ENCODE measurements at regions not wholly inside any gene's neighbourhood (a gene's known extent, or its start where the extent isn't known, plus 50 kb on each side); places are given as distances from the start of the nearest gene placed in this dataset.

GRCh38 chr5:124678922-124679519 lies 67.4 kb downstream of the ZNF608 start:
- DNase-seq (no peak), ATAC-seq (ENCODE audit: low read depth in 2 of 2) (no peak)
- Mint-ChIP-seq H3K9me3 (peaks cover 0 to 5% (median 0%) of the 10 kb centered on the region in 7 donors), H3K27ac (no peak overlapping the region), H3K27me3 (no peaks in the 10 kb centered on the region), H3K4me1 (no peaks in the 10 kb centered on the region), H3K36me3 (no peaks in the 10 kb centered on the region), H3K4me3 (no peak overlapping the region)
- Histone ChIP-seq H3K4me3 (ENCODE audit: low read depth, low read length) (no peak overlapping the region), H3K4me1 (ENCODE audit: control insufficient read depth, insufficient read depth, low read length, poor library complexity, severe bottlenecking) (no peaks in the 10 kb centered on the region), H3K27me3 (ENCODE audit: control insufficient read depth, insufficient read depth, low read length) (no peaks in the 10 kb centered on the region), H3K27ac (ENCODE audit: insufficient read depth, low read length, poor library complexity, severe bottlenecking) (no peak overlapping the region), H3K9me3 (ENCODE audit: control insufficient read depth in 2 of 2, low read length in 2 of 2) (no peaks in the 10 kb centered on the region), H3K36me3 (ENCODE audit: control insufficient read depth, insufficient read depth, low read length) (no peaks in the 10 kb centered on the region)

GRCh38 chr5:124678468-124678867 lies 68.0 kb downstream of the ZNF608 start:
- no peaks in the 10 kb centered on the region for H3K27me3 ChIP-seq (ENCODE audit: control insufficient read depth, insufficient read depth, low read length)
- Mint-ChIP-seq H3K9me3 (peaks cover 0 to 5% (median 0%) of the 10 kb centered on the region in 7 donors), H3K36me3 (no peaks in the 10 kb centered on the region), H3K27me3 (no peaks in the 10 kb centered on the region), H3K4me1 (no peaks in the 10 kb centered on the region), H3K4me3 (no peak overlapping the region), H3K27ac (no peak overlapping the region)
- H3K4me3 ChIP-seq (ENCODE audit: low read depth, low read length) = no peak overlapping the region
- H3K36me3 ChIP-seq (ENCODE audit: control insufficient read depth, insufficient read depth, low read length) = no peaks in the 10 kb centered on the region
- H3K9me3 ChIP-seq (ENCODE audit: control insufficient read depth in 2 of 2, low read length in 2 of 2) = no peaks in the 10 kb centered on the region
- no peaks in the 10 kb centered on the region for H3K4me1 ChIP-seq (ENCODE audit: control insufficient read depth, insufficient read depth, low read length, poor library complexity, severe bottlenecking)
- DNase-seq = no peak
- no peak for ATAC-seq (ENCODE audit: low read depth in 2 of 2)
- no peak overlapping the region for H3K27ac ChIP-seq (ENCODE audit: insufficient read depth, low read length, poor library complexity, severe bottlenecking)

GRCh38 chr5:124677374-124678351 lies 68.8 kb downstream of the ZNF608 start:
- H3K36me3 ChIP-seq (ENCODE audit: control insufficient read depth, insufficient read depth, low read length) = no peaks in the 10 kb centered on the region
- ATAC-seq (ENCODE audit: low read depth in 2 of 2) (no peak), DNase-seq (no peak)
- peaks cover 0 to 5% (median 0%) of the 10 kb centered on the region in 7 donors for H3K9me3 Mint-ChIP-seq
- no peak overlapping the region for H3K27ac Mint-ChIP-seq
- H3K4me1 Mint-ChIP-seq = no peaks in the 10 kb centered on the region
- no peaks in the 10 kb centered on the region for H3K9me3 ChIP-seq (ENCODE audit: control insufficient read depth in 2 of 2, low read length in 2 of 2)
- H3K36me3 Mint-ChIP-seq = no peaks in the 10 kb centered on the region
- no peaks in the 10 kb centered on the region for H3K4me1 ChIP-seq (ENCODE audit: control insufficient read depth, insufficient read depth, low read length, poor library complexity, severe bottlenecking)
- H3K27me3 ChIP-seq (ENCODE audit: control insufficient read depth, insufficient read depth, low read length) = no peaks in the 10 kb centered on the region
- H3K4me3 ChIP-seq (ENCODE audit: low read depth, low read length) = no peak overlapping the region
- no peak overlapping the region for H3K4me3 Mint-ChIP-seq
- no peak overlapping the region for H3K27ac ChIP-seq (ENCODE audit: insufficient read depth, low read length, poor library complexity, severe bottlenecking)
- no peaks in the 10 kb centered on the region for H3K27me3 Mint-ChIP-seq

GRCh38 chr5:124675931-124676846 lies 70.2 kb downstream of the ZNF608 start:
- Mint-ChIP-seq H3K4me3 (no peak overlapping the region), H3K4me1 (no peaks in the 10 kb centered on the region), H3K27ac (peak overlapping the region in 1 of 3 donors; percentile 89), H3K9me3 (peaks cover 0 to 5% (median 0%) of the 10 kb centered on the region in 7 donors), H3K27me3 (peaks cover 4% of the 10 kb centered on the region), H3K36me3 (no peaks in the 10 kb centered on the region)
- Histone ChIP-seq H3K4me1 (ENCODE audit: control insufficient read depth, insufficient read depth, low read length, poor library complexity, severe bottlenecking) (no peaks in the 10 kb centered on the region), H3K4me3 (ENCODE audit: low read depth, low read length) (no peak overlapping the region), H3K36me3 (ENCODE audit: control insufficient read depth, insufficient read depth, low read length) (no peaks in the 10 kb centered on the region), H3K27me3 (ENCODE audit: control insufficient read depth, insufficient read depth, low read length) (no peaks in the 10 kb centered on the region), H3K27ac (ENCODE audit: insufficient read depth, low read length, poor library complexity, severe bottlenecking) (no peak overlapping the region), H3K9me3 (ENCODE audit: control insufficient read depth in 2 of 2, low read length in 2 of 2) (no peaks in the 10 kb centered on the region)
- DNase-seq = no peak
- ATAC-seq (ENCODE audit: low read depth in 2 of 2) = no peak

GRCh38 chr5:124671193-124671592 lies 75.2 kb downstream of the ZNF608 start:
- Mint-ChIP-seq H3K4me1 (no peaks in the 10 kb centered on the region), H3K36me3 (no peaks in the 10 kb centered on the region), H3K27ac (no peak overlapping the region), H3K4me3 (no peak overlapping the region), H3K9me3 (peaks cover 0 to 2% (median 0%) of the 10 kb centered on the region in 7 donors), H3K27me3 (peaks cover 4% of the 10 kb centered on the region)
- ATAC-seq (ENCODE audit: low read depth in 2 of 2) (no peak), DNase-seq (no peak)
- no peaks in the 10 kb centered on the region for H3K9me3 ChIP-seq (ENCODE audit: control insufficient read depth in 2 of 2, low read length in 2 of 2)
- no peaks in the 10 kb centered on the region for H3K4me1 ChIP-seq (ENCODE audit: control insufficient read depth, insufficient read depth, low read length, poor library complexity, severe bottlenecking)
- no peak overlapping the region for H3K4me3 ChIP-seq (ENCODE audit: low read depth, low read length)
- H3K27ac ChIP-seq (ENCODE audit: insufficient read depth, low read length, poor library complexity, severe bottlenecking) = no peak overlapping the region
- H3K36me3 ChIP-seq (ENCODE audit: control insufficient read depth, insufficient read depth, low read length) = no peaks in the 10 kb centered on the region
- no peaks in the 10 kb centered on the region for H3K27me3 ChIP-seq (ENCODE audit: control insufficient read depth, insufficient read depth, low read length)

- peaks cover 0 to 2% (median 0%) of the 10 kb centered on the region in 7 donors for H3K9me3 Mint-ChIP-seq
- DNase-seq (no peak), ATAC-seq (ENCODE audit: low read depth in 2 of 2) (no peak)
- Histone ChIP-seq H3K4me3 (ENCODE audit: low read depth, low read length) (no peak overlapping the region), H3K9me3 (ENCODE audit: control insufficient read depth in 2 of 2, low read length in 2 of 2) (no peaks in the 10 kb centered on the region), H3K4me1 (ENCODE audit: control insufficient read depth, insufficient read depth, low read length, poor library complexity, severe bottlenecking) (no peaks in the 10 kb centered on the region), H3K27me3 (ENCODE audit: control insufficient read depth, insufficient read depth, low read length) (no peaks in the 10 kb centered on the region), H3K36me3 (ENCODE audit: control insufficient read depth, insufficient read depth, low read length) (no peaks in the 10 kb centered on the region), H3K27ac (ENCODE audit: insufficient read depth, low read length, poor library complexity, severe bottlenecking) (no peak overlapping the region)
- H3K4me3 Mint-ChIP-seq = no peak overlapping the region
- H3K27ac Mint-ChIP-seq = no peak overlapping the region
- no peaks in the 10 kb centered on the region for H3K4me1 Mint-ChIP-seq
- peaks cover 4% of the 10 kb centered on the region for H3K27me3 Mint-ChIP-seq
- H3K36me3 Mint-ChIP-seq = no peaks in the 10 kb centered on the region
These were observed 75.7 kb downstream of the ZNF608 start for GRCh38 chr5:124670722-124671184.

GRCh38 chr5:124669956-124670721 lies 76.3 kb downstream of the ZNF608 start:
- no peak overlapping the region for H3K4me3 Mint-ChIP-seq
- no peaks in the 10 kb centered on the region for H3K36me3 Mint-ChIP-seq
- H3K27ac Mint-ChIP-seq = no peak overlapping the region
- Histone ChIP-seq H3K4me1 (ENCODE audit: control insufficient read depth, insufficient read depth, low read length, poor library complexity, severe bottlenecking) (no peaks in the 10 kb centered on the region), H3K36me3 (ENCODE audit: control insufficient read depth, insufficient read depth, low read length) (no peaks in the 10 kb centered on the region), H3K27ac (ENCODE audit: insufficient read depth, low read length, poor library complexity, severe bottlenecking) (no peak overlapping the region), H3K9me3 (ENCODE audit: control insufficient read depth in 2 of 2, low read length in 2 of 2) (no peaks in the 10 kb centered on the region), H3K4me3 (ENCODE audit: low read depth, low read length) (no peak overlapping the region), H3K27me3 (ENCODE audit: control insufficient read depth, insufficient read depth, low read length) (no peaks in the 10 kb centered on the region)
- no peaks in the 10 kb centered on the region for H3K9me3 Mint-ChIP-seq
- no peaks in the 10 kb centered on the region for H3K4me1 Mint-ChIP-seq
- DNase-seq (no peak), ATAC-seq (ENCODE audit: low read depth in 2 of 2) (no peak)
- H3K27me3 Mint-ChIP-seq = peaks cover 4% of the 10 kb centered on the region
